GF-D8 (cell line): ENCODE measurements at regions not wholly inside any gene's neighbourhood (a gene's known extent, or its start where the extent isn't known, plus 50 kb on each side); places are given as distances from the start of the nearest gene placed in this dataset.
"Not testable (repeated sequence)": the region's sequence is repeated elsewhere in the genome, so short reads cannot be mapped to it uniquely, and the experiment has no call there.

Source experiments
- DNase-seq: peaks from one replicate; lab custom pipeline; 2025; lab: John Stamatoyannopoulos, UW

- DNase-seq = not testable (repeated sequence)
Observed at GRCh38 chr2:239547140-239547539, 146.3 kb upstream of the HDAC4 start.

GRCh38 chr2:239546541-239546940 is 145.7 kb upstream of the HDAC4 start:
- DNase-seq = no peak

GRCh38 chr2:239545741-239546392 is 145.0 kb upstream of the HDAC4 start:
- no peak for DNase-seq

GRCh38 chr2:239544918-239545465 is 144.2 kb upstream of the HDAC4 start:
- DNase-seq = no peak

GRCh38 chr2:239544143-239544917 is 143.5 kb upstream of the HDAC4 start:
- DNase-seq = no peak

- no peak for DNase-seq
Observed at GRCh38 chr2:239543702-239544101, 142.9 kb upstream of the HDAC4 start.

GRCh38 chr2:239540174-239540573 is 139.4 kb upstream of the HDAC4 start:
- no peak for DNase-seq

GRCh38 chr2:239539776-239540100 is 138.9 kb upstream of the HDAC4 start:
- DNase-seq = no peak

GRCh38 chr2:239539083-239539775 is 138.4 kb upstream of the HDAC4 start:
- DNase-seq = no peak

- no peak for DNase-seq
Observed at GRCh38 chr2:239538357-239539052, 137.7 kb upstream of the HDAC4 start.

- no peak for DNase-seq
Observed at GRCh38 chr2:239537633-239538356, 137.0 kb upstream of the HDAC4 start.

- DNase-seq = no peak
Observed at GRCh38 chr2:239536186-239536585, 135.4 kb upstream of the HDAC4 start.

GRCh38 chr2:239535413-239536144 is 134.8 kb upstream of the HDAC4 start:
- DNase-seq = no peak

GRCh38 chr2:239534581-239535412 is 134.0 kb upstream of the HDAC4 start:
- no peak for DNase-seq

GRCh38 chr2:239533569-239534316 is 132.9 kb upstream of the HDAC4 start:
- DNase-seq = no peak

GRCh38 chr2:239532859-239533258 is 132.0 kb upstream of the HDAC4 start:
- DNase-seq = no peak

- no peak for DNase-seq
Observed at GRCh38 chr2:239532250-239532649, 131.4 kb upstream of the HDAC4 start.

- DNase-seq = no peak
Observed at GRCh38 chr2:239531456-239532241, 130.8 kb upstream of the HDAC4 start.
